Testis (tissue), 2 donors: ENCODE measurements at regions not wholly inside any gene's neighbourhood (a gene's known extent, or its start where the extent isn't known, plus 50 kb on each side); places are given as distances from the start of the nearest gene placed in this dataset.

Experiments
- POLR2A ChIP-seq: fragments of 450-650 bp; IDR thresholded peaks from one replicate; pipeline ENCODE4 v1.6.1; 2017; ENCODE audit warnings: antibody characterized with exemption, mild to moderate bottlenecking, moderate library complexity
- TF ChIP-seq, protein P1 (sequence below), 3 experiments: fragments of 450-650 bp in 2 of 3; fragments of 200-600 bp in 1 of 3; sonication (generic) in 1 of 3; IDR thresholded peaks; one replicate each; pipeline ENCODE4 v1.5.1; 2016 to 2019; ENCODE audit warnings: antibody characterized with exemption in 3 of 3, mild to moderate bottlenecking in 2 of 3, moderate library complexity in 1 of 3

DNA sequence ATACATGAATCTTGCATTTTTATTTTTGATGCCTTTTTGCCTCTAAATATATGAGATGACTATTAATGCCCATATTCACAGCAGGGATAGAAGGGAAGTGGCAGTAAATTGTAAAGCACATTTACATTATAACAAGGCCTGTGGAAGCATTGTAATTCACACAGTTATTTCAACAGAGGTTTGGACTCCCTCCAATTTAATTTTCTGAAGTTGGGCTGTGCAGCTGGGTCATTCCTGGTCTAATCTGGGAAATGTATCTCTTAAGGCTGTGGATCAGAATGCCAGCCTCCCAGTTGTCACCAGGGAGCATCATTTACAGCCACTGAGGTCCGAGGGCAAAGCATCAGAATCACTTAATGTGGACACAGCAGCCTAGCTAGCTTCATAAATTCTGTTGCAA is 434.5 kb downstream of the MFSD1 start:
- TF ChIP-seq, protein P1, sequence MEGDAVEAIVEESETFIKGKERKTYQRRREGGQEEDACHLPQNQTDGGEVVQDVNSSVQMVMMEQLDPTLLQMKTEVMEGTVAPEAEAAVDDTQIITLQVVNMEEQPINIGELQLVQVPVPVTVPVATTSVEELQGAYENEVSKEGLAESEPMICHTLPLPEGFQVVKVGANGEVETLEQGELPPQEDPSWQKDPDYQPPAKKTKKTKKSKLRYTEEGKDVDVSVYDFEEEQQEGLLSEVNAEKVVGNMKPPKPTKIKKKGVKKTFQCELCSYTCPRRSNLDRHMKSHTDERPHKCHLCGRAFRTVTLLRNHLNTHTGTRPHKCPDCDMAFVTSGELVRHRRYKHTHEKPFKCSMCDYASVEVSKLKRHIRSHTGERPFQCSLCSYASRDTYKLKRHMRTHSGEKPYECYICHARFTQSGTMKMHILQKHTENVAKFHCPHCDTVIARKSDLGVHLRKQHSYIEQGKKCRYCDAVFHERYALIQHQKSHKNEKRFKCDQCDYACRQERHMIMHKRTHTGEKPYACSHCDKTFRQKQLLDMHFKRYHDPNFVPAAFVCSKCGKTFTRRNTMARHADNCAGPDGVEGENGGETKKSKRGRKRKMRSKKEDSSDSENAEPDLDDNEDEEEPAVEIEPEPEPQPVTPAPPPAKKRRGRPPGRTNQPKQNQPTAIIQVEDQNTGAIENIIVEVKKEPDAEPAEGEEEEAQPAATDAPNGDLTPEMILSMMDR (IDR thresholded peaks at IDR 0.05), result no peak
- no peak for TF ChIP-seq POLR2A
